Right ventricle myocardium superior (tissue), 1 donor: ENCODE measurements at regions not wholly inside any gene's neighbourhood (a gene's known extent, or its start where the extent isn't known, plus 50 kb on each side); places are given as distances from the start of the nearest gene placed in this dataset.

Experiments
- ATAC-seq: fragments of 200-7000 bp; cut with Tn5 transposase; one replicate; pipeline ENCODE4 v1.9.1; 2020; ENCODE audit warnings: mild to moderate bottlenecking; ENCODE audit not compliant: poor library complexity
- DNase-seq: peaks from one replicate; pipeline ENCODE4 v3.0.0-alpha.2; 2020
- intact Hi-C: fragments of 100-400 bp; cut with DNase I; formaldehyde crosslinking; loops from one replicate; pipeline ENCODE4 v1.11.2; 2022
- donor health status: DM: no; HTN: yes; CAD: no; lungs with severe emphysema.

DNA sequence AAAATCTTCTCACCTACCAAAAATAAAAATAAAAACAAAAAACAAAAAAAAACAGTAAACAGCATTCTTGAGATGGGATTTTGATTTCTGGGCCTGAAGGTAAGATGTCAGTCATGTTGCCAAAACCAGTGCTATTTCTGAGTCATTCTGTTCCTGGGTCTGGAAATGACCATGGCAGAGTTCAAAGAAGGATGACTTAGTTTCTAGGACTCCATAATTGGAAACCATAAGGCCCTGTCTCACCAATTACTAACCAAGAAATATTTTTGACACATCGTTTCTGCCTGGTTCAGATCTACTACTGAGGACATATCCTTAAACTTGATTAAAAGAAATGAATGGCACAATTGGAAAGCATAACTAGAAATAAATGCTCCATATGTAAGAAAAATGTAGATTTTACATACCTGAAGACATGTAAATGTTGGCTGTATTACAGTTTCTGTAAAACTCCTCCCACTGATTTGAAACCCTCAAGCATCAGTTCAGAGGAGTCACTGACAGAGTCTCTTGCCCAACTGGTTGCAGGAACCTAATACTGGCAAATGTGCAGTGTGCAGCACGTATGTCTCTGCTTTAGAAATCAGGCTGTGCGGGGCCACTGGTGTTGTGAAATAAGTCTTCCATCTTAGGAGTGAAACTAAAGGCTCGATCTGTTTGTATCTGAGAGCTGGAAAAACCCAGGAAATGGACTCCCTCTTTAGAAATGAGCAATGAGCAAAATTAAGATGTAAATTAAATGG is 84.8 kb upstream of the EGR2 start:
- DNase-seq (no peak), ATAC-seq (no peak)
- intact Hi-C loops, result no loop called here

DNA sequence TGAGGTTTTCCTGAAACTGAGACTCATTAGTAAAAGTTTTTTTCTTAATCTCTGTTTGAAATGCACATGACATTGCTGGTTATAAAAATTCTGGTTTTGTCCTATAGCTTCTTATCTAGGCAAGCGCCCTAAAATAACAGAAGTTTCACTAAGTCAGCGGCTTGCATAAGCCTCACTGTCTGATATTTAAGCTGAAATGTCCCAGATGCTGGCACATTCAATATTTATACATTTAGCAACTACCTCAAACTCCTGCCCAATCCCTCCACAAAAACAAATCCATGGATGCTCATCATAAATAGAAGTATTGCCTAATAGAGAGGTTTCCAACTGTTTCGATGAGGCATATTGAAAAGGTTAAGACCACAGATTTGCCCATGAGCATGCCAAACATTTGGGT is 83.1 kb upstream of the EGR2 start:
- intact Hi-C loops, result no loop called here
- DNase-seq, result no peak
- no peak for ATAC-seq

DNA sequence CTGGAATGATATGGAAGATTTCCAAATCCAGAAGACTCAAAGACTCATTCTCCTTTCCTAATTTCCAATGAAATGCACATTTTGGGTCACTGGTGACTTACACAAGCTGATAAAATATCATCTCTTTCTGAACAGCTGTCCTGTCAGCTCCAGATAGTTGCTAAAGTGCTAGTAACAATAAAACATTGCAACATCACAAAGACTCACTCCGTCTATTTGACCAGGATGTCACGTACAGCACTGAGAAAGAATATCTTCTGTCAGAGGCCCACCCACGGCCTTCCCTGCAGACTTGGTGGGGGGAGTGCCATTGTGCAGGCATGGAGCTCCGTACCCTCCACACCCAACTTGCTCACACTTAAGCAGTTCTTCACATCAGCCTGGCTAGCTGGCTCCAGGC is 78.9 kb upstream of the EGR2 start:
- intact Hi-C loops, result no loop called here
- peak; percentile 82 for ATAC-seq
- peak; percentile 48 for DNase-seq

DNA sequence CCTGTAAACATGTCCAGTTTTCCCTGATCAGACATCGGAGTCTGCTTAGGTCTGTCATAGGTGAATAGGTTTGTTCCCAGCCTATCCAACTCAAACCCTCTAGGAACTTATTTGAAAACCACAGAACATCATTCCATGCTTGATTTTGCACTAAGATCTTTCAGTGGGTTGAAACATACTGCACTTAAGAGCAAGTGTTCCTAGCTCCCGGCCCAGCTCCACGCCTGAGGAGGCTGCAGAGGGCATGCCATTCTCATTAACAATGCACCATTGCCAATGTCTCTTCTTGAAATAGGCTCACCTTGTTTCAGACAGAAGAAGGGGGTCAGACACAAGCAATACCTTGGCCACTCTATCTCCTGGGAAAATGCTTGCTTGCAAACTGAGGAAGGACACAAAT is 78.0 kb upstream of the EGR2 start:
- ATAC-seq (no peak), DNase-seq (no peak)
- intact Hi-C loops, result no loop called here

DNA sequence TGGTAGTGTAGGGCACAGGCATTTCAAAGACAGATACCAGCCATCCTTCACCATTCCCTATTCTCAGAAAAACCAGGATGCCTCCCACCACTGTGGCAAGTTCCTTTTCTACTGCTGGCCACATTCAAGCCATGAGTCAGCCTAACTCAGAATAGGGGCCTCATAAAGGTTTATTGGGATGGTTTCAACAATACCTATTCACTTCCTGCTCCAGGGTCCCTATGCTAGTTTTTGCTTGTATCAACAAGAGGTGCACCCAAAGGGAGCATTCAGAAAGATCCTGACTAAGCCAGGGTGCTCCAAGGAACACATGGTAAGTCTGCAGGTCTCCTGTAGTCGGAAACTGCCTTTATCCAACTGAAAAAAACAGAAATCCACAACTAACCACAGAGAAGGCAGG is 76.9 kb upstream of the EGR2 start:
- ATAC-seq (no peak), DNase-seq (no peak)
- intact Hi-C loops, result no loop called here

DNA sequence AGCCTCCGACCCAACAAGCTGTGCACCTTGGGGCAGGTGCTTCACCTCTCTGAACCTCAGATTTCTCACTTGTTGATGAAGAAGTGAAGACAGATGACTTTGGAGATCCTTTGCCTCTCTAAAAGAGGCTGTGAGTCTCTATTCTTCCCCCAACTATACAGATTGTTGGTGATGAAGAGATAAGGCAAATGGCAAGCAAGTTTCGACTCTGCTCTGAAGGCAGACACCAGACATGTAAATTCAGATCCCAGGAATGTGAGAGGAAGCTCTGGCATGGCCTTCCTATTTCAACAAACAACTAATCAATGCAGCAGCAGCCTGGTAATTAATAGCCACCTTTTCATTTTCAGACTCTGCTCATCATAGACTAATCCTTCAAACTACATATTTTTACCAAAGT is 74.2 kb upstream of the EGR2 start:
- DNase-seq, result no peak
- ATAC-seq, result no peak
- intact Hi-C loops, result no loop called here

DNA sequence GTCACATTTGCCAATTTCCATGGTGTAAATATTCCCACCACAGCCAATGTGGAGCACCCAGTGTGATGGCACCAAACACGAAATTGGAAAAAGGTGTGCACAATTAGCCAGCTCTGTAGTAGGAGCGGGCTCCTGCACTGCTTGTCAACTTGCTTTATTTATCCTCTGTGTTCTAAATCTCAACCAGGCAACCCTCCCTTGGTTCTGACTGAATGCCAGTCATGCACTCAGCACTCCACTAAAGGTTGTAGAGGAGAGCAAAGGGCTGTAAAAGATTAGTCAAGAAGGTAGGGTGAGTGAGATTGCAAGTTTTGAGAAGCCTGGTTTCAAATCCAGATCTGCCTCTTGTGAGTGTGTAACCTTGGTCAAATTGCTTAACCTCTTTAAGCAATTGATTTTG is 71.5 kb upstream of the EGR2 start:
- ATAC-seq (peak; percentile 48), DNase-seq (no peak)
- intact Hi-C loops, result no loop called here

DNA sequence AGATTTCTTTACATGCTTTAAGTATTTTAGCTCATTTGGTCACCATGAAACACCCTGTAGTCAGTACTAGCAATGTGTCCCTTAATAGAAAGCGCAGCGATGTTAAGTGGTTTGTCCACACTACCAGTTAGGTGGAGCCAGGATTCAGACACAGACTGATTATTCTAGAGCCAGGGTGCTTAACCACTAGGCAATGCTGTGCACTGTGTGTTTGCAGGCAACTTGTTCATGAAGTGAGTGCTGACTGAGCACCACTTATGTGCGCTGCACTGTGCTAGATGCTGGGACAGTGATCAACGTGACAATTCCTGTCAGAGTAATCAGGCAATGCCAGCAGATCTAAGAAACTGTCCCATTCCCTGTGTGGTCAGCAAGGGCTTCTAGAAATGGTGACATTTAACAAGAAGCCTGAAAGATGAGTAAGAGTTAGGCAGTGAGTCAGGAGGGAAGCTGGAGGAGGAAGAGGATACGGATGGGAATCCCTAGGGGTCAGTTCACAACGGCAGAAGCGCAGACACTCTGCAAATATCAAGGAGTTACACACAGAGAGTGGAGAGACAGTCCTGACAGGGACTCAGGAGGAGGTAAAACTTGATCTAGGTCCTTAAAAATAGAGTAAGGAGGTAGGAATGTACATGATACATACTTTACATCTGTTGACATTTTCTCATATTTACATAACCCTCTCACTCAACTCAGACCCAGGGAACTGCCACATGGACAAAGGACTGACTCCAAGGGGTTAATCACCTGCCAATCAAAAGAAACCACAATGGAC is 69.7 kb upstream of the EGR2 start:
- intact Hi-C loops, result no loop called here
- peak; percentile 72 for ATAC-seq
- DNase-seq, result no peak

DNA sequence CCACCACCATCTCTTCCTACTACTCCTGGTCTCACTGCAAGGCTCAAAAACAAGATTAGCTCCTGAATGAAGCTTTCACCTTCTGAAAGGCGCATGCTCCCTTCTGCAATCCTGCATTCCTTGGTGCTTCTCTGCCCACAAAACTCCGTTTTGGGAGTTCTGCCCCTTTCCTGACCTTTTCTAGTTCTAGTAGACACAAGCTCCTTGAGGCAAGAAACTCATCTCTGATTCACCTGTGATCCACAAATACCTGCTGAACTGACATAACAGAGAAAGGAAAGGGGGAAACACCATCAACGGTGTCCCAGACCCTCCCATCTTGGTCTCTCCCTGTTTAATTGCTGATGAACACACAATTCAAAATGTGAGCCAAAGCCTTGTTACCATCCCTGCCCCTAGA is 64.0 kb upstream of the EGR2 start:
- DNase-seq, result no peak
- no peak for ATAC-seq
- intact Hi-C loops, result no loop called here

DNA sequence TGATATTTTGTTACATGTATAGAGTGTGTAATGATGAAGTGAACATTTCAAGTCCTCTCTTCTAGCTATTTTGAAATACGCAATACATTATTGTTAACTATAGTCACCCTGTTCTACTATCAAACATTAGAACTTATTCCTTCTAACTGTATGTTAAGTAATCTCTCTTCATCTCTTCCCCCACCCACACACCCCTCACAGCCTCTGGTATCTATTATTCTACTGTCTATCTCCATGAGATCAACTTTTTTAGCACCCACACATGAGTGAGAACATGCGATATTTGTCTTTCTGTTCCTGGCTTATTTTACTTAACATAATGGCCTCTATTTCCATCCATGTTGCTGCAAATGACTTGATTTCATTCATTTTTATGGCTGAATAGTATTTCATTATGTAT is 57.7 kb upstream of the EGR2 start:
- ATAC-seq (no peak), DNase-seq (no peak)
- intact Hi-C loops, result no loop called here

DNA sequence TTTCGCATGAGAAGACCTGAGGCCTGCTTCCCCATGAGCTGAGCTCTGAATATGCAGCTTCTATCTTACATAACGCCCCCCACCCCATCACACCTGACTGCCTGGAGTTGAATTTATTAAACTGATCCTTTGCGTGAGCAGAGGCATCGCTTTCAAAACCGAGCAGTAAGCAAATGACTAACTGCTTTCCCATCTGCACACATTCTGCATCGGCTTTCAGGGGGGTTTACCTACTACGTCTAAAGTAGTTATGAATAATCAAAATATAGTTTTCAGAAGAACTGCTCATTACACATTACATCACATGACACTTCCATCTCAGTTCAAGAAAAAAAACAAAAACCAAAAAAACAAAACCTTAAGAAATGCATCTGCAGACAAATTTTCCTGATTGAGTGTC is 54.7 kb upstream of the EGR2 start:
- ATAC-seq, result no peak
- no peak for DNase-seq
- intact Hi-C loops, result no loop called here

DNA sequence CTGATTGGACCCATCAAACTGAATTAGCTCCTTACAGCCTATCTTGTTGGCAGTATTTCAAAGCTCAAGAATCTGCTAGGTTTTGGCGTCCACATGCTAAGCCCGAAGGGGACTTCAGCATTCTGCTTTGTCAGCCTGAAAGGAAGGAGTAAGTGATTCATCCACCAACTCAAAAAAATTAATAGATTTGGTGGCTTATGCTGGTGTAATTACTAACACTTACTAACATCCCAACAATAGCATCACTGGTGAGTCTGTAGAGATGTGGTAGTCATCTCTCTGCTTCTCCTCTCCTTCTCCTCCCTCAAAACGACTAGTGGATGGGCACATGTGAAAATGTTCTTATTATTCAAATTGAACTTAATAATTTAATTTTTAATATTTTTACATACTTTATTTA is 53.8 kb upstream of the EGR2 start:
- ATAC-seq (no peak), DNase-seq (no peak)
- intact Hi-C loops, result no loop called here

DNA sequence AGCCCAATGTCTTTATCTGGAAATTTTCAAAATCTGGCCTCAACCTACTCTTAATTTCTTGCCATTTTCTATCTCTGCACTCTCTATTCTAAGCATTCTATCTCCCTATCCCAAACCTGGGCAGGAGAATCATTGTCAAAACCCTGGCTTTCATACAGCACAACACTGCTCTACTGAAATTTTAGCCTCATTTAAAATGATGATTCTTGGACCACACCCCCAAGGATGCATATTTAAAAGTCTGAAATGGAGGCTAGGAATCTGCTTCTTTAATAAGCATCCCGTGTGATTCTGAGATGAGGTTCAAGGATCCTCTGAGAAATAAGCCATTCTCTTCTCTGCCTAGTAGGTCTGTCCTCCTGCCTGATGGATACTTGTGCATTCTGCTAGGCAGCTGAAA is 50.8 kb upstream of the EGR2 start:
- intact Hi-C loops, result no loop called here

DNA sequence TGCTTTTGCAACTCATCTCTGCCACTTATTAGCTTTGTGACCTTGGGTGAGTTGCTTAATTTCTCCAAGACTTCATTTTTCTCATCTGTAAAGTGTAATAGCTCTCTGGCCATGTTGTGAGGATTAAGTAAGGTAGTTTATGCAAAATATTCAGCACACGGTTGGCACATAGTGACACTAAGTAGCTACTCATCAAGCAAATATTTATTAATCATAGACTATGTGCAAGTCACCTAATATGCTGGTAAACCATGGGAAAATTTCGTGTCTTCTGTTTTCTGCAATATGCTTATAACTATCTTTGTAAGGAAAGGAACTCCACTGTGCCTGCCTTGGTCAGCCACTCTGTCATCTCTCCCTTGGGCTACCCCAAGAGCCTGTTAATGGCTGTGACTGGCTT is 50.3 kb upstream of the EGR2 start:
- no peak for DNase-seq
- ATAC-seq, result no peak
- intact Hi-C loops, result no loop called here

More for the DNA sequence above, 50.8 kb upstream of the EGR2 start:
- no peak for DNase-seq
- no peak for ATAC-seq
